ENCODE measurements at regions not wholly inside any gene's neighbourhood (a gene's known extent, or its start where the extent isn't known, plus 50 kb on each side); places are given as distances from the start of the nearest gene placed in this dataset.
"Not testable (repeated sequence)": the region's sequence is repeated elsewhere in the genome, so short reads cannot be mapped to it uniquely, and the experiment has no call there.

DNA sequence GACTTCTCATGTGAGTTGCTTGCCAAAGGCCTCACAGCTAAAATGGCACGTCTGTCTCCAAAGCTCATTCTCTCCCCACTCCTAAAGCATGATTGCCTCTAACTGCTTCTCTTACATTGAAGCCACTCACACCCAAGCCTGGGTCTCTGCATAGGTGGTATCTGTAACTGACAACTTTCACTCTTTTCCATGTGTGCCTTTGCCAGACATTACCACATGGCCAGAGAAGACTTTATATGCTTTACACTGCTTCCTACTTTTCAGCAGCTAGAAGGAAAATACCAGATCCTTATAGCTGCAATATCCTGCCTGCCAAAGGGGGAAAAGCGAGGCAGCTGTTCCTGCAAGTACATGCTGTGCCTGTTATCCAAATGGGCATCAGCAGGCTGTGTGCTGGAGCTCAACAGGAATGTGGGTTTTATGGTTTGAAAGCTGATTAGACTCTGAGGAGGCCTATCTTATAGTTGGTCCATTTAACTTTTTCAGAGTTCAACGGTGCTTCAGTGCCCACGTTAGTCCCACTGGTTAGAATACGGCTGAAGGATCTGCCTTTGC is 547.1 kb downstream of the RAB38 start:
- DNase-seq: no peak

DNA sequence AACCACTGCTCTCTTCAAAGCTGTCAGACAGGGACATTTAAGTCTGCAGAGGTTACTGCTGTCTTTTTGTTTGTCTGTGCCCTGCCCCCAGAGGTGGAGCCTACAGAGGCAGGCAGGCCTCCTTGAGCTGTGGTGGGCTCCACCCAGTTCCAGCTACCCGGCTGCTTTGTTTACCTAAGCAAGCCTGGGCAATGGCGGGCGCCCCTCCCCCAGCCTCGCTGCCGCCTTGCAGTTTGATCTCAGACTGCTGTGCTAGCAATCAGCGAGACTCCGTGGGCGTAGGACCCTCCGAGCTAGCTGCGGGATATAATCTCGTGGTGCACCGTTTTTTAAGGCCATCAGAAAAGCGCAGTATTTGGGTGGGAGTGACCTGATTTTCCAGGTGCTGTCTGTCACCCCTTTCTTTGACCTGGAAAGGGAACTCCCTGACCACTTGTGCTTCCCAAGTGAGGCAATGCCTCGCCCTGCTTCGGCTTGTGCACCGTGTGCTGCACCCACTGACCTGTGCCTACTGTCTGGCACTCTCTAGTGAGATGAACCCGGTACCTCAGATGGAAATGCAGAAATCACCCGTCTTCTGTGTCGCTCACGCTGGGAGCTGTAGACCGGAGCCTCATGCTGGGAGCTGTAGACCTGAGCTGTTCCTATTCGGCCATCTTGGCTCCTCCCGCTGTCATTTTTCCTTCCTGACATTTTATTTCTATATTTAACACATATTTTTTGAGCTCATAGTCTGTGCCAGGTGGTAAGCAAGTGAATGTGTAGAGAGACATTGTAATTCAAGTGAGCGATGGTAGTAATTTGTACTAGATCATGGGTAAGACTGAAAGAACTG is 551.5 kb downstream of the RAB38 start:
- DNase-seq: not testable (repeated sequence)

DNA sequence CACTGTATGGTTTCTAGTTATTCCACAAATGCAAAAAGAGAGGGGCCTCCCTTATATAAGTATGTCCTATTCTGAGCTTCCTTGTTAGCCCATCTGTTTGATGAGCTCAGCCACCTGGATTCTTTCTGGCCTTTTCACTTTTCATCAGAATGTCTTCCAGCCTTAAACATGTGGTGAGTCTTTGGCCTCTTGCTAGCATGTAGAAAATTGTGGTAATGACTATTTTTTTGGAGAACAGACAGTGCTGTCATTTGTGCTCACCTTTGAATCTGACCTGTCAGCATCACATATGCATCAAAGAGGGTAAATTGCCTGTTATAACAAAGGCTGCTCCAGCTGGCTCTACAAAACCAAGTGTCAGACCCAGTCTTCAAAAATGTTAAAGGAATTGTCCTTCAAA is 558.7 kb downstream of the RAB38 start:
- DNase-seq: no peak

DNA sequence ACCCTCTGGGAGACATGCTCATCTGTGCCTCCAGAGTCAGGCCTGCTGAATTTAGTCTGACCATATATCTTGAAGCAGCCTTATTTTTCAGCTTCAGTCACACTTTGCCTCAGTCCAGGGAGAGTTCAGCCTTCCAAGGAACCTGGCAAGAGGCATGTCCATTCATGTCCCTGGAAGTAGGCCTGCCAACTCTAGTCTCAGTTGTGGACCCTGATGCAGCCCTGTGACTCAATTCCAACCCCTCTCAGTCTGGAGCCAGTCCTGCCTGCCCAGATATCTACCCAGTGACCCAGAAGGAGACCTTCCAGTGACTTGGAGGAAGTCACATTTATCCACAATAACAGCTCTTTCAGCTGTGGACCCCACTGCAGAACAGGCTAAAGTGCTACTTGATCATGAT is 566.6 kb downstream of the TMEM135 start:
- DNase-seq: no peak

DNA sequence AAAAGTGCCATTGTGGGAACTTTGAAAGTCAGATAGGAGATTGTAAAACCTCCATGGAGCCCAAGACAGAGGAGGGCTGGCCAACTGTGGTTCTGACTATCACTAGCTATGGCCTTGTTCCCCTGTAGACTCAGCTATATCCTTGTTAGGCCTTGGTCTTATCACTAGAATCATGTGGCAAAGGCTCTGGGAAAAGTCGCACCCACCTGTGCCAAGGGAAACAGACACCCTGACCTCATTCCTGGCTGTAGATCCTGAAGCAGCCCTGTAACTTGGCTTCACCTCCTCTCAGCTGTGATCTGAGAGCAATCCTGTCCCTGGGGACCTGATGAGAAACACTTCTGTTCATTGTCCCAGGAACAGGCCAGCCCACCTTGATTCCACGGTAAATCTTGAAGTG is 566.2 kb downstream of the TMEM135 start:
- DNase-seq: no peak

DNA sequence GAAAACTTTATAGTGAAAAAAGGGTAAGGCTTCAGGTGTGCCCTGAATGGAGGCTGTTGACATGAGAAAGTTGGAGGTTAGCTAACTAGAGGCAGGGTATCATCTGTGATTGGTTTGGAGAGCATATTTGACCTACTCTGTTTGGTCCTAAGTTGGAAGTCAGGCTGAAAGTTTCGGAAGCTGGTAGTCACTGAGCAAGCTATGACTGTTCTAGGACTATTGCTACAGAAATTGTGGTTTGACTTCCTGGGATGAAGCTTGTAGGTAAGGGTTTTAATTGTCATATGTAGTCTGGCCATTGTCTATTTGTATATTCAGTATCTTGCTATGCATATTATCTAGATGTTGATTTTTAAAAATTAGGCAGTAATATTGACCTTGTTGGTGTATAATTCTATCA is 565.0 kb downstream of the TMEM135 start:
- no peak for DNase-seq

DNA sequence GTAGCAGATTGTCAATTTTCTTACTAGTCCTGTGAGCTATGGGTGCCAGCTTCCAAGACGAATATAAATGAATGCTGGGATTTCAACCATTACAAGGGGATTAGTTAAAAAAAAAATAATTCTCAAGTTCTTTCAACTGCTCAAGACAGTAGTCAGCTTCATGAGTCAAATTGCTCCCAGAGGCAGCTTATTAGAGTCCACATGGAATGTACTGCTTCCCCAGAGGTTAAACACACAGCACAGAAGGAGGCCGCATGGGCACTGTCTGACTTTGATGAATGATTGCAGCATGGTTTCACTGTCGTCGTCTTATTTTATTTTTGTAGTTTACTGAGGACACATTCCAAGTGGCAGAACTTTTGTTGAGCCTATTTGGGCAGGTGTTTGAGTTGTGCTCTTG is 563.2 kb downstream of the TMEM135 start:
- DNase-seq: no peak

DNA sequence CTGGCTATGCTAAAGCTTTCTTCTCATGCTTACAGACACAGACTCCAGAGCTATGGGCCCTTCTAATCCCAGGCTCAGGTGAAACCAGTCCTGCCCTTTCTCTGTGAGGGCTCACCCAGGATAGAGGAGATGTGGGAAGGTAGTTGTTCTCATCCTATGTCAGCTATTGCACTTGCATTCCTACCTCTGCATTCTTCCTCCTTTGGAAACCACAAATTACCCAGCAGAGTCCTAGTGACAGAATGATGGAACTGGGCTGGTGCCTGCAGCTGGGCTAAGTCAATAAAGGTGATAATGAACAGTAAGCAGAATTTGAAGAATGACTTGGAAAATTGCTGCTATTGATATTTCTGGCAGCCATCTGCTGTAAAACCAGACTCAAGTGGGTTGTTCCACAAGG is 560.0 kb downstream of the TMEM135 start:
- peak; percentile 36 for DNase-seq

DNA sequence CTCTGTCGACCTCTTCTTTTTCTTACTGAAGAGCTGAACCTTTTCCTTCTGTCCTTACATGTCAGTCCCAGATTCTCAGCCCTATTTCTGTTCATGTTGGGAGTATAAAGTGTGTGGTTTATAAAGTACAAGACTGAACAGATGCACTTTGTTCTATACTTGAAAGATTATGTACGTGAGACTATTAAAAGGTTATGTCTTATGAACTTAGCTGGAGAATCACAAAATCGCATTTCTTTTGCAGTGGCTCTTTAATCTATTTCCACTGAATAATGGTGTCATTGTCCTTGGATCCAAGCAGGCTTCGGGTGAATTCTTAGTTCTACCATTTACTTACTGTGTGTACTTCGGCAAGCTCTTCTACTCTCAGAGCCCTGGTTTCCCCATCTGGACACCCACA is 558.4 kb downstream of the TMEM135 start:
- DNase-seq: no peak

DNA sequence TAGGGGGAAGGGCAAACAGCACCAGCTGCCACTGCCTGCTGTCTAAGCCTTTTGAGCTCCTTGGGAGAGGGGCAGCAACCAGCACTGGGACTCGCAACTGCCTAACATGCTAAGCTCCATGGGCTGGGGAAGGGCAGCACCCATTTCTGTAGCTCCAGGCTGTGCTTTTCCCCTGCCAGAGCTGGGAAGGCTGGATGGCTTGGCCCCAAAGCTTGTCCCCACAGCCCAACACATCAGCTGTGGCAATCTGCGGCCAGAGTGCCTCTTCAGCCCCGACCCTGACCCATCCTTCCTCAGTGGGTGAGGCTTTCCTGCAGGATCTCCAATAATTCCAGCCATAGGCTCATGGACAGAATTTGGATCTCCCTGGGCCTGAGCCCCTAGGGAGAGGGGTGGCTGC is 551.3 kb downstream of the TMEM135 start:
- no peak for DNase-seq

DNA sequence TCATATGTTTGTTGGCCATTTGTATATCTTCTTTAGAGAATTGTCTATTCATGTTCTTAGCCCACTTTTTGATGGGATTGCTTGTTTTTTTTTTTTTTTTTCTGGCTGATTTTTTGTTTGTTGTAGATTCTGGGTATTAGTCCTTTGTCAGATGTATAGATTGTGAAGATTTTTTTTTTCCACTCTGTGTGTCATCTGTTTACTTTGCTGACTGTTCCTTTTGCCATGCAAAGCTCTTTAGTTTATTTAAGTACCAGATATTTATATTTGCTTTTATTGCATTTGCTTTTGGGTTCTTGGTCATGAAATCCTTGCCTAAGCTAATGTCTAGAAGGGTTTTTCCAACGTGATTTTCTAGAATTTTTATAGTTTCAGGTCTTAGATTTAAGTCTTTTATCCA is 547.9 kb downstream of the TMEM135 start:
- DNase-seq: not testable (repeated sequence)

DNA sequence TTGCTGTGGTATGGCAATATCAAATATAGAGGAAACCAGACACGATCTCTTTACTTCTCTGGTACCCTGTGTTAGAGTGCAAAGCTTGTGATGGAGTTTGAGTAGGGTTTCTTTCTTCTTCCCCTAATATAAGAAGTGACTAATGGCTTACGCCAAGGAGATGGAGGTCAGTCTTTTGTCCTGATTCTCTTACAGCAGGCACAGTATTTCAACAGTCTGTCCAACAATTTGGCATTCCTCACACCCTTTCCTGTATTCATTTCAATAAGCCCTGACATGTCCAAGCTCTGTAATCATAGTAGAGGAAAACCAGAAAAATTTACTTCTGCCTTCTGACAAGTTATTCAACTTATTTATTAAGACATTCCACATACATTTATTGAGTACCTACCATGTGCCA is 546.2 kb downstream of the TMEM135 start:
- DNase-seq: no peak

DNA sequence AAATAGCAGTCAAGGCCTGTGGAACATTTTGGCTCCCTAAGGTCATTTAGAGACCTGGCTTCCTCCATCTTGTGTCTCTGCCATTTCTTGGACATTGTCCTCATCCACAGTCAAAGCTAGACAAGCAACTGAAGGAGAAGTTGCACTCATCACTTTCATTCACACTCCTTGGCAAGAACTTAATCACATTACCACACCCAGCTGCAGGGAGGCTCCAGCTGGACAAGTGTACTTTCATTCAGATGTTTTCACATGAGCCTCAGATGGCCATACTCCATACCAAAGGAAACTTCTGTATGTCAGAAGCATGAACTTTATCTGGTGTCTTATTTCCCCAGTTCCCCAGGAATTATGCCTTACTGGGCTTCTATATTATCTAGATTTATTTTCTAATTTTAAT is 537.4 kb downstream of the TMEM135 start:
- no peak for DNase-seq

DNA sequence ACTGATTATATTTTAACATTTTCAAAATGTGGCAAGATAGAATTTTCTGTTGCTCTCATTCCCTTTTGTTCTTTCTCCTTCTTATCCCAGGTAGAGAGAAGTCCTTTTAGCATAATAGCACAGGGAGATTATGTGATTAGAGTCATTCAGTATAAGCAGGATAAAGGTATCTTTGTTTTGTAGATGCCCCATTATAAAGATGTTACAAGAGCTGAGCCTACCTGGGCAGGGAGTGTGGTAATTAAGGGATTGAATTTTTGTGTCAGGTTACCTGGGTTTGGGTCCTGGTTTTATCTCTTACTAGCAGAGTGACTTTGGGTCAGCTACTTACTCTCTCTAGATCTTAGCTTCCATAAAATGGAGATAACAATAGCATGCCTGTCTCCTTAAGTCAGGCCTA is 536.5 kb downstream of the TMEM135 start:
- DNase-seq: no peak

DNA sequence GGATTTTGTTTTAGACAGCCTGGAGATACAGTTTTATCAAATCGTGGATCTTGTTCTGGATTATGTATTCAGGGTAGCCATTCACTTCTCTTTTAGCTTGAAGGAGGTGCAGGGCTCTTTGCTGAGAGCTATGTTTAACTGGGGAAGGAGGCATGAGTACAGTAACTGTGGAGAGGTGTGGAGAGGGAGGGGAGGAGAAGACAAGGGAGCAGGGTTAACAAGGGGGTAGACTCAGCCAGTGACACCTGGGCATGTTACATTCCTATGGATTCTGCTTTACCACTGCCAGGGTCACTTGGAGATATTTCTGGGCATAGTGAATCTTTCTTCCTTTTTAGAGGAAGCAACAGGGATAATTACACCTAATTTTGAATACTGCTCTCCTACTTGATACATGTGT is 536.0 kb downstream of the TMEM135 start:
- DNase-seq: no peak

DNA sequence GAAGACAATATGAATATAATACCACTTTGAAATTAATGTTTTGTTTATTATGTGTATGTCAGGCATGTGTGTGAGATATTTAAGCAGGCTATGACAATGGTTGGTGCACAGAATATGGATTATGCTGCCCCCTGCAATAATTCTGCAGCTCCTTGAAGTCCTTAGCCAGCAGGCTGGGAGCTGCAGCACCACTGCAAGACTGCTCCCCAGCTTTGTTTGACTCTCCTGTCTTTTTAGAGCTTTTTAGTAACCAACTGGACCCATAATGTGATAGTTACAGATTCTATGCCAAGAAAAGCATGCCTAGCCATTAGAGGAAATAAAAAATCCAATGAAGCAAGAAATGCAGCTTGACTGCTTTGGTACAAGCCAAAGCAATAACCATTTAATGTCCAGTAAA is 535.1 kb downstream of the TMEM135 start:
- no peak for DNase-seq

DNA sequence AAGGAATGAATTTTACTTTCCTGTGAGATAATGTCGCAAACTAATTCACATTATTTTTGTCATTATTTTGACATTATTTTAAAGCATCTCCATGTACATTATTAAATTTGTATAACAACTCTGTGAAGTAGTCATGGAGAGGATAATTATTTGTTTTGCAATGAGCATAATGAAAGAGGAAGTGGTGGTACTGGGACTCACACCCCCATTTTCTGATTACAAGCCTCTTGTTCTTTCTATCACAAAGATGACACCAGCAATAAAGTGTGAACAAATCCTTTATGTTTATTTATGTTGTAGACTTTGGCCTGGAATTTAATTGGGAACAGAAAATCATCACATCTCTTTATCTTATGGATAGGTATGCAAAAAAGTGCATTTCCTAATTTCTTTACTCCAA is 522.6 kb downstream of the TMEM135 start:
- DNase-seq: no peak

DNA sequence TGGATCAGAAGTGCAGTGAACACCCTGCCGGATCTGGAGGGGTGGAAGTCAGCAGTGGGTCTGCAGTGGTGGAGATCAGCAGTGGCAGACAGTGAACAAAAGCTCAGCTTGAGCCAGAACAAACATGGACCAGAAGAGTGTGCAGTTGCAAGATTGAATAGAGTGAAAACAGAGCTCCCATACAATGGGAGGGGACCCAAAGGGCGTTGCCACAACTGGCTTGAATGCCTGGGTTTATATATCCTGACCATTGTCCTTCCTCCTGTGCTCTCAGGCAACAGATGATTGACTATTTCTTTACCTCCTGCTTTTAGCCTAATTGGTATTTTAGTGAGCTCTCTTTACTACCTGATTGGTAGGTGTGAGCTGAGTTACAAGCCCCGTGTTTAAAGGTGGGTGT is 522.1 kb downstream of the TMEM135 start:
- DNase-seq: not testable (repeated sequence)

DNA sequence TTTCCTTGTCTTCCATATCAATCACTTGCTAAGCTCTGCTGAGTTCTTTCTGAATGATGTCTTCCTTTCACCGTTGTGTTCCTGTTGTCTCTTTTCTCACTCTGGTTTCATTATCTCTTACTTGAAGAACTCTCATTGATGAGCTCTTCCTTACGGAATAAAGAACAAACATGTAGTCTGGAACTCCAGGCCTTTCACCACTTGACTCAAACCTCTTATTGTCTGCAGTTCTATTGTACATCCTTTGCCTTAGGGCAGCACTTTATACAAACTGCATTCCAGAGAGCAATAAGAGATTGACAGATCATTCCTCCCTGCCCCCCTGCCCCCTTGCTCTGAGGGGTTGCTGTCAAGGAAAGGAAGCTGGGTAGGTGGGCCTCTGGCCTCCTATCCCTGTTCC is 517.4 kb downstream of the TMEM135 start:
- DNase-seq: no peak

DNA sequence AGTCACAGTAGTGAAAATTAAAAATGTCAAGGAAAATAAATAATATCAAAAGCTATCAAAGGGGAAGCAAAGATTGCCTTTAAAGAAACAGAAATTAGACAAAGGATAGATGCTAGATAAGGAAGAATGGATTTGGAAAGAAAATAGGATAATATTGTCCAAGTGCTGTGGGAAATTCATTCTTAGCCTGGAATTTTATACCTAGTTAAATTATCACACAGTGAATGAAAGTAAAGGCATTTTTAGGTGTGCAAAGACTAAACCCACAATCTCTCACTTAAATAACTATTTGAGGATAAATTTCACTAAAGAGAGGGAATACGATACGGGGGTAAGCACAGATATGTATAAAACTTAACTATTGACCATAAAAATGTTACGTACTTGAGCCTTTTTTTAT is 511.1 kb downstream of the TMEM135 start:
- no peak for DNase-seq

DNA sequence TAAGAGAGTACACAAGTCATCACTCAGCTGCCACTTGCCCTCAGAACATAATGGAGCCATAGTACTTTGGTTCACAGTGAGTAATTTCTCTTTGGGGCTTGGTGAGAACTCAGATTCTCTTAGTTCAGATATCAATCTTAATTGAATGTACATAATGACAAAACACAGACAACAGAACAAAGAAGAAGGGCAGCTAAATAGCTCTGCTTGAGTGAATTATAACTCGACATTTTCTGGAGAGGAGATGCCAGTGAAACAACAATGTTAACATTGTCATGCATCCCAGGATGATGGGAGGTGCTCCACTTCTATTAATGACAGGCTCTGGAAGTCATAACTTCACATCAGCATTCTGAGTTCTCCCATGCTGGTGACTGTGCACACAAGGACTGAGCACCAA is 508.1 kb downstream of the TMEM135 start:
- DNase-seq: no peak

DNA sequence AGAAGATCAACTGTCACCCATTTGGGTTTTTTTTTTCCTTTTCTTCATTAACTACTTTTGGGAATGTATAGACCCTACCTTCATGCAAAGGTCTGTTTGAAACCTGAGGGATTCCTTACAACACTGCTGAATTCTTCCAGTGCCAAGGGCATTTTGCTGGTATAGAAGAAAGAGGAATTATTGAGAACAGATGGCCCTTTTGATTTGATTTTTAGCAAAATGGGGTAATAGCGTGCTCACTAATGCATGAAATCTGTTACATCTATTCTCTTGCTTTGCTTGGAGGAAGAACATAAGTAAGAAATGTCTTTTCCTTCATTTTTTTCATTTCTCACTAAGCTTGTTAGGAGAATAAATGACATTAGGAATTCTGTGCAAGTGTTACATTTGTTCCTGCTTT is 501.9 kb downstream of the TMEM135 start:
- no peak for DNase-seq

DNA sequence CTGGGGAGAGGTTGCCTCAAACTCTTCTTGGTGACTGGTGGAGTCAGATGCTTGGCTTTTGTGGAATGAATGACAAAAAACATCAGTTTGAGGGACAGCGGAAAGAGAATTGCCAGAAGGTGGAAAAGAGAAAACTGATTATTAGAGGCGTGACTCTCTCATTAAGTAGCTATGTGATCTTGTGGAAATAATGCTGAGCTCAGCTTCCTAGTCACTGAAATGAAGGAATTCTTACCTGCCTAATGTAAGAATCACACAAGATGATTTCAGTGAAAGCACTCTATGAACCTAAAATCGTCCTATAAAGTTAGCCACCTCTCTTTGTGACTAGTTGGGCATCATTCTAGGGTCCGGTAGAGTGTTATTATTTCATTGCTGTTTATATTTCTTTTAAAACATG is 498.8 kb downstream of the TMEM135 start:
- no peak for DNase-seq

DNA sequence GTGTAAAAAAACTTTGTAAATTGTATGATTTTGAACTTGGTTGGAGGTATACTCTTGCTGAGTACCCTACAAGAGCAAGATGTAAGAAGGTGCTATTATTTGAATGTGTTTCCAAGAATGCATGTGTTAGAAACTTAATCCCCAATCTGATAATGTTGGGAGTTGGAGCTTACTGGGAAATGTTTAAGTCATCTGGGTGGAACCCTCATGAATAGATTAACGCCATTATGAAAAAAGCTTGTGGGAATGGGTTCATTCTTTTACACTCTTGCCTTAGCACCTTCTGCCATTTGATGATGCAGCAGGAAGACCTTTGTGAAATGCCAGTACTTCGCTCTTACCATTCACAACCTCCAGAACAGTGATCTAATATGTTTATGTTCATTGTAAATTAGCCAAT is 498.3 kb downstream of the TMEM135 start:
- no peak for DNase-seq

DNA sequence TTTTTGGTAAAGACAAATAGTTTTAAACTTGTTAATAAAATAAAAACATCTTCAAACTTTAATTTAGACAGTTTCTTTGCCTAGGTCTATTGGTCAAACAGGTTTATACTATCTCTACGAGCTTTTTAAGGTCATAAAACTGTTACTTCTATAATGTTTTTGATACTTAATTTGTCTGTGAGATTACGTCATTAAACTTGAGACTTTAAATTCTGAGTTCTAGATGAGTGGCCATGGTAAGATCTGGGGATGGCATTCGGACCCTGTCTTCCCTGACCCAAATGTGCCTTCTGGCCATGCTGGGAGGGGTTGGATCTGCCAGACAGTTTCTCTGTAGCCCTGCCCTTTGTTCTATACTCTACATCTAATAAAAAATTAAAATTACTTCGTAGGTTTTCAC is 497.8 kb downstream of the TMEM135 start:
- no peak for DNase-seq

All from NCI-H1436 treated with DMSO at 0.1 percent for 48 hours (cell line).